Keratinocyte (primary cell): ENCODE measurements at regions not wholly inside any gene's neighbourhood (a gene's known extent, or its start where the extent isn't known, plus 50 kb on each side); places are given as distances from the start of the nearest gene placed in this dataset.
A peak's percentile ranks its signal among the peaks of the same experiment; 100 is the strongest.

Experiments used
- DNase-seq: peaks from one replicate; pipeline ENCODE4 v3.0.0-alpha.2; 2011; ENCODE audit warnings: low read depth, missing footprints, low spot score
- FAIRE-seq: peaks from 2 replicates; lab custom pipeline; 2011; peaks lifted over from hg19 to GRCh38; lab: Jason Lieb, UNC
- H2AFZ ChIP-seq: 2 replicates; pipeline ENCODE4 v1.6.0; 2012; ENCODE audit warnings: low read length, control low read depth, inconsistent platforms; ENCODE audit not compliant: control insufficient read depth
- H3K27ac ChIP-seq: 2 replicates; pipeline ENCODE4 v1.5.1; 2011; ENCODE audit warnings: low read length; ENCODE audit not compliant: control insufficient read depth, insufficient read depth
- H3K27me3 ChIP-seq: 3 replicates; pipeline ENCODE4 v1.6.0; 2011; ENCODE audit warnings: low read length; ENCODE audit not compliant: control insufficient read depth, insufficient read depth; ENCODE audit errors: extremely low read depth
- H3K36me3 ChIP-seq, 2 experiments: 2 replicates in 1 of 2; 3 replicates in 1 of 2; pipeline ENCODE4 v1.5.1; 2011; ENCODE audit warnings: low read length in 2 of 2, mild to moderate bottlenecking in 1 of 2; ENCODE audit not compliant: control insufficient read depth in 2 of 2, insufficient read depth in 2 of 2; ENCODE audit errors: extremely low read depth in 1 of 2
- H3K4me1 ChIP-seq: 3 replicates; pipeline ENCODE4 v1.5.1; 2011; ENCODE audit warnings: low read length; ENCODE audit not compliant: control insufficient read depth, insufficient read depth; ENCODE audit errors: extremely low read depth
- H3K4me2 ChIP-seq: 3 replicates; pipeline ENCODE4 v1.6.0; 2011; ENCODE audit warnings: low read depth, low read length; ENCODE audit not compliant: control insufficient read depth, insufficient read depth; ENCODE audit errors: extremely low read depth
- H3K4me3 ChIP-seq, 3 experiments: fragments of 200-600 bp in 1 of 3; sonication (generic) in 1 of 3; 2 replicates in 2 of 3; 3 replicates in 1 of 3; pipeline ENCODE4 v1.5.1; 2011 to 2016; ENCODE audit warnings: low read length in 3 of 3, mild to moderate bottlenecking in 3 of 3, control low read depth in 2 of 3, inconsistent platforms in 1 of 3, low read depth in 1 of 3, mixed read lengths in 1 of 3, mixed run types in 1 of 3, moderate library complexity in 1 of 3; ENCODE audit not compliant: control insufficient read depth in 2 of 3, insufficient read depth in 2 of 3; ENCODE audit errors: extremely low read depth in 1 of 3
- H3K79me2 ChIP-seq: 2 replicates; pipeline ENCODE4 v1.6.0; 2012; ENCODE audit warnings: low read length; ENCODE audit not compliant: control insufficient read depth, insufficient read depth
- H3K9ac ChIP-seq: 3 replicates; pipeline ENCODE4 v1.6.0; 2011; ENCODE audit warnings: low read length; ENCODE audit not compliant: control insufficient read depth, insufficient read depth; ENCODE audit errors: extremely low read depth
- H3K9me1 ChIP-seq: 3 replicates; pipeline ENCODE4 v1.6.0; 2011; ENCODE audit warnings: low read length; ENCODE audit not compliant: control insufficient read depth, insufficient read depth; ENCODE audit errors: extremely low read depth
- H3K9me3 ChIP-seq: 2 replicates; pipeline ENCODE4 v1.5.1; 2012; ENCODE audit warnings: low read depth, low read length; ENCODE audit not compliant: control insufficient read depth
- H4K20me1 ChIP-seq: 3 replicates; pipeline ENCODE4 v1.6.0; 2011; ENCODE audit warnings: low read length; ENCODE audit not compliant: control insufficient read depth, insufficient read depth; ENCODE audit errors: extremely low read depth
- EZH2 ChIP-seq: IDR thresholded peaks from one replicate; pipeline ENCODE4 v1.6.1; 2012; ENCODE audit warnings: inconsistent platforms, mild to moderate bottlenecking, low read length, moderate library complexity
- dilution Hi-C: fragments of 300-500 bp; cut with MboI; formaldehyde crosslinking; loops from one replicate; pipeline ENCODE4 v1.7.0; 2020; ENCODE audit warnings: low sequenced_read_pairs; ENCODE audit not compliant: extremely low pct_ligation_motif_present
- TF ChIP-seq, protein P1 (sequence below), 3 experiments: IDR thresholded peaks in 1 of 3; conservative IDR thresholded peaks in 1 of 3; optimal IDR thresholded peaks in 1 of 3; 2 replicates in 2 of 3; 3 replicates in 1 of 3; pipeline versions ENCODE3 to v1.5.1; 2011; ENCODE audit warnings: low read length in 3 of 3, mild to moderate bottlenecking in 3 of 3, moderate library complexity in 2 of 3, control low read depth in 1 of 3, inconsistent platforms in 1 of 3; ENCODE audit not compliant: insufficient read depth in 2 of 3; ENCODE audit errors: extremely low read depth in 1 of 3

DNA sequence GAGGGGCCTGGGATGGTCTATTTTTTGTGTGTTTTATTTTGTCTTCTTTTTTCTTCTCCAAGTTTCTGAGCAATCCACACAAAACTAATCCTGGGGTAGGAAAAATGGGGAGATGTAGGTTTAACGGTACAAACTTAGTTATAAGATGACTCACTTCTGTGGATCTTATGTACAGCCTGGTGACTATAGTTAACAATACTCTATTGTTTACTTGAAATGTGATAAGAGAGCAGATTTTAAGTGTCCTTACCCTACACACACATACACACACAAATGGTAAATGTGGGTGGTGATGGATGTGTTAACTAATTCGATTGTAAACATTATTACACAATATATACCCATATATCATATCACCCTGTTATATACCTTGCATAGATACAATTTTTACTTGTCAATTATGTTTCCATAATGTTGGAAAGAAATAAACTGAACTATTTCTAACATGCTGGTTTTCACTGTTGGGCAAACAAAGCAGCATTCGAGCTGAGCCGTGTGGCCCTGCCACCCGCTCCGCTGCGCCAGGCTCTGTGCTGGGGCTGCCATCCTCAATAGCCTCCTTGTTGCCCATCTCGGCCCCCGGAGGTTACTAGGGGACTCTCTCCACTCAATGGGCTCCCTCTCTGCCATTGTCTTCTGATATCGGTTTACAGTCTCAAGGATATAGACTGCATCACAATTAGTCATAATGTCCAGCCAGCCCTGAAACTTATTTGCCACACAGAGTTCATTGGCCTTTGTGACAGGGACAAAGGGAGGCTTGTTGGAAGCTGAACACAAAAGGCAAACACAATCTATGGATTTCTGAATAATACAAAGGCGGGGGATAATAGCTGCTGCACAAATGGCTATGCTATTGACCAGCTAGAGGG, 380.3 kb upstream of the MAF start:
- no peaks in the 10 kb centered on the region for H3K9me1 ChIP-seq
- no peak overlapping the region for H3K4me2 ChIP-seq
- no peaks in the 10 kb centered on the region for H3K79me2 ChIP-seq
- no peaks in the 10 kb centered on the region for H3K36me3 ChIP-seq
- no peak overlapping the region for H2AFZ ChIP-seq
- no peak overlapping the region for H3K9ac ChIP-seq
- DNase-seq, result no peak
- H3K27ac ChIP-seq, result no peak overlapping the region
- TF ChIP-seq, protein P1, sequence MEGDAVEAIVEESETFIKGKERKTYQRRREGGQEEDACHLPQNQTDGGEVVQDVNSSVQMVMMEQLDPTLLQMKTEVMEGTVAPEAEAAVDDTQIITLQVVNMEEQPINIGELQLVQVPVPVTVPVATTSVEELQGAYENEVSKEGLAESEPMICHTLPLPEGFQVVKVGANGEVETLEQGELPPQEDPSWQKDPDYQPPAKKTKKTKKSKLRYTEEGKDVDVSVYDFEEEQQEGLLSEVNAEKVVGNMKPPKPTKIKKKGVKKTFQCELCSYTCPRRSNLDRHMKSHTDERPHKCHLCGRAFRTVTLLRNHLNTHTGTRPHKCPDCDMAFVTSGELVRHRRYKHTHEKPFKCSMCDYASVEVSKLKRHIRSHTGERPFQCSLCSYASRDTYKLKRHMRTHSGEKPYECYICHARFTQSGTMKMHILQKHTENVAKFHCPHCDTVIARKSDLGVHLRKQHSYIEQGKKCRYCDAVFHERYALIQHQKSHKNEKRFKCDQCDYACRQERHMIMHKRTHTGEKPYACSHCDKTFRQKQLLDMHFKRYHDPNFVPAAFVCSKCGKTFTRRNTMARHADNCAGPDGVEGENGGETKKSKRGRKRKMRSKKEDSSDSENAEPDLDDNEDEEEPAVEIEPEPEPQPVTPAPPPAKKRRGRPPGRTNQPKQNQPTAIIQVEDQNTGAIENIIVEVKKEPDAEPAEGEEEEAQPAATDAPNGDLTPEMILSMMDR (optimal IDR thresholded peaks at IDR 0.05 in 1 of 3, IDR thresholded peaks at IDR 0.05 in 1 of 3, conservative IDR thresholded peaks at IDR 0.05 in 1 of 3; ENCODE audit: extremely low read depth in 1 of 3, insufficient read depth in 2 of 3, low read length in 3 of 3), result no peak
- TF ChIP-seq EZH2, result no peak
- no peaks in the 10 kb centered on the region for H3K27me3 ChIP-seq
- dilution Hi-C loops, result no loop called here
- no peak overlapping the region for H3K4me3 ChIP-seq
- no peak for FAIRE-seq
- no peaks in the 10 kb centered on the region for H3K9me3 ChIP-seq
- no peaks in the 10 kb centered on the region for H4K20me1 ChIP-seq
- H3K4me1 ChIP-seq, result no peaks in the 10 kb centered on the region

DNA sequence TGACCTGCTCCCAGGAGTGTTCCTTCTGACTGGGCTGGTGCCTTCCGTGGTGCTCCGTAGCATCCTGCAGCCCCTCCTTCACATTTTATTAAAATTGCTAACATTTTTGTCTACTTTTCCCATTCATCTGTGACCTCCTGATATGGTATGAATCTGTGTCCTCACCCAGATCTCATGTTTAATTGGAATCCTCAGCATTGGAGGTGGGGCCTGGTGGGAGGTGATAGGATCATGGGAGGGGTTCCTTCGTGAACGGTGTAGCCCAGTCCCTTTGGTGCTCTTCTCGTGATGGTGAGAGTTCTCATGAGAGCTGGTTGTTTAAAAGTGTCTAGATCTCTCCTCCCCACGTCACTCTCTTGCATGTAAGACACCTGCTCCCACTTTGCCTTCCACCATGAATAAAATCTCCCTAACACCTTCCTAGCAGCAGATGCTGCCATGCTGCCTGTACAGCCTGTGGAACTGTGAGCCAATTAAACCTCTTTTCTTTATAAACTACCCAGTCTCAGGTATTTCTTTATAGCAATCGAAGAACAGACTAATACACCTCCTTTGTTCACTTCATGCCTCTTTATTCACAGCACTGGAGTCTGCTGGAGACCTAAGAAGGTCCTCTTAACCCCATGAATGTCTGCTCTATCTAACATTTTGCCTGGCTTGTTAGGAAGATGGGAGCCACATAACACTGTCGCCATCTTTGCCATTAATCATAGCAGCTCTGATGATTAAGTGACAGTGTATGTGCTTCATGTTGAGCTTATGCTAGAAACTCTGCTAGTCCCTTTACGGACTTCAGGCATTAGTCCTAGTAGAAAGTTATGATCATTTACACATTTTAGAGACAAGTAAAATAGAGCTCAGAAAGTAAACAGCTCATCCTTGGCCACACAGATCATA, 377.7 kb upstream of the MAF start:
- Histone ChIP-seq H3K36me3 (no peaks in the 10 kb centered on the region), H3K27ac (no peak overlapping the region), H3K9me3 (no peaks in the 10 kb centered on the region), H3K79me2 (no peaks in the 10 kb centered on the region), H3K9me1 (no peaks in the 10 kb centered on the region), H3K9ac (no peak overlapping the region), H3K4me1 (no peaks in the 10 kb centered on the region), H2AFZ (no peak overlapping the region), H3K4me2 (no peak overlapping the region), H3K4me3 (no peak overlapping the region), H4K20me1 (no peaks in the 10 kb centered on the region), H3K27me3 (no peaks in the 10 kb centered on the region)
- TF ChIP-seq EZH2, result no peak
- TF ChIP-seq, protein P1 (optimal IDR thresholded peaks at IDR 0.05 in 1 of 3, IDR thresholded peaks at IDR 0.05 in 1 of 3, conservative IDR thresholded peaks at IDR 0.05 in 1 of 3; ENCODE audit: extremely low read depth in 1 of 3, insufficient read depth in 2 of 3, low read length in 3 of 3), result no peak
- DNase-seq (no peak), FAIRE-seq (peak; percentile 13)
- dilution Hi-C loops, result no loop called here
